GM12865 (cell line): ENCODE measurements at regions not wholly inside any gene's neighbourhood (a gene's known extent, or its start where the extent isn't known, plus 50 kb on each side); places are given as distances from the start of the nearest gene placed in this dataset.
A peak's percentile ranks its signal among the peaks of the same experiment; 100 is the strongest.

Experiments used
- DNase-seq: peaks from one replicate; pipeline ENCODE4 v3.0.0; 2010; ENCODE audit warnings: low read depth
- H3K4me3 ChIP-seq: 2 replicates; pipeline ENCODE4 v1.5.1; 2011; ENCODE audit warnings: mild to moderate bottlenecking, low read depth, low read length, control low read depth
- CTCF ChIP-seq: IDR thresholded peaks from 2 replicates; pipeline ENCODE4 v1.5.1; 2011; ENCODE audit warnings: low read length, control low read depth, low read depth, inconsistent platforms; ENCODE audit not compliant: insufficient read depth; ENCODE audit errors: missing control alignments

GRCh38 chr9:16153741-16154140 lies 600.9 kb downstream of the CCDC171 start:
- no peak for TF ChIP-seq CTCF
- DNase-seq = no peak
- H3K4me3 ChIP-seq = no peak overlapping the region

DNA sequence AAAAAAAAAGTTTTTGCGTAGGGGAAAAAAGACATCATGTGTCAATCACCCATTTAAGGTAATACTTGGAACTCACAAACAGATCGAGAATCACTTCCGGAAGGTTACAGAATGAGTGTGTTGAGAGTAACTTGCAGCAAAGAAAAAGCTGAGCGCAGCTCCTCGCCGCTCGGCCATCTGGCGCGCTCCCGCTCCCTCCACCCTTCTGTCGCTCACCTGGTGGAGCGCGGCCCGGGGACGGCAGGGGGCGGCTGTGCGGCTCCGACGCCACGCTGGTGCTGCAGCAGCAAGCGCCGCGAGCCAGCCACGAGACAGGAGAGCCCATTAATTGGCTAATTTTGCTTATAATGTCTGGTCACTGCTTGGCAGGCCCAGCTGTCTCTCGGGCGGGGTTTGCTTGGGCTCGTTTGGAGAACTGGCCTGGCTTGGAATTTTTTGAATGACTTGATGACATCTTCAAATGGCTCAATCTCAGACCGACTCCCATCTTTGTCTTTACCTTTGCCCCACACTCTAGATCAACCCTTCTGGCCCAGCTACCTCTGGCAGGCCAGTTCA lies 601.8 kb downstream of the CCDC171 start:
- DNase-seq = peak; percentile 69

GRCh38 chr9:16155878-16156277 lies 603.0 kb downstream of the CCDC171 start:
- no peak overlapping the region for H3K4me3 ChIP-seq
- TF ChIP-seq CTCF = no peak
- no peak for DNase-seq

More for the DNA sequence above, 601.8 kb downstream of the CCDC171 start:
- TF ChIP-seq CTCF = peak; percentile 40
- no peak overlapping the region for H3K4me3 ChIP-seq

- H3K4me3 ChIP-seq = no peak overlapping the region
- TF ChIP-seq CTCF = no peak
- DNase-seq = no peak
Observed at GRCh38 chr9:16157216-16157615, 604.4 kb downstream of the CCDC171 start.

DNA sequence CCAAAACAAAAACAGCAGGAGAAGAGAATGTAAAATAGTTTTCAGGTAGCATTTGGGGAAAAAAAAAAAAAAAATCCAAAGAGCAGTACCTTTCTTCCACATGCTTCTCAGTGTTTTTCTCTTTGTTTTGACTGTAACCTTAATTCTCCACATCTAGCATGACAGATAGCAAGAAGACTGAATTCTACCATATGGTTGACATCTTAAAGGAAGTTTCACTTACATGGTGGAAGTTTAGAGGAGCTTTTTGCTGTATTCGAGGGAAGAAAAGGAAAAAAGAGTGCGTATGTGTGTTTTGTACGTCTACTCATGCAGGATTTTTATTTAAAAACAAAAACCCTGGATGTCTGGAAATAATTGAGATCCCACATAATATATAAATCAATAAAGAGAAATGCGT lies 604.8 kb downstream of the CCDC171 start:
- TF ChIP-seq CTCF = no peak
- H3K4me3 ChIP-seq = no peak overlapping the region
- DNase-seq = no peak

GRCh38 chr9:16158093-16158492 lies 605.2 kb downstream of the CCDC171 start:
- no peak for DNase-seq
- H3K4me3 ChIP-seq = no peak overlapping the region
- no peak for TF ChIP-seq CTCF

- H3K4me3 ChIP-seq = no peak overlapping the region
- no peak for TF ChIP-seq CTCF
- no peak for DNase-seq
Observed at GRCh38 chr9:16161483-16161882, 608.6 kb downstream of the CCDC171 start.
